SU-DHL-6 (cell line): ENCODE measurements at regions not wholly inside any gene's neighbourhood (a gene's known extent, or its start where the extent isn't known, plus 50 kb on each side); places are given as distances from the start of the nearest gene placed in this dataset.

Source experiments
- CTCF ChIP-seq: fragments of 200-600 bp; sonication (generic); IDR thresholded peaks from one replicate; pipeline ENCODE4 v1.5.1; 2017; ENCODE audit warnings: antibody characterized with exemption, mild to moderate bottlenecking, low read length, moderate library complexity; ENCODE audit not compliant: insufficient read depth, poor library complexity, severe bottlenecking
- EZH2phosphoT487 ChIP-seq: fragments of 200-600 bp; sonication (generic), shearing (Covaris generic); conservative IDR thresholded peaks from 2 replicates; pipeline ENCODE4 v1.6.1; 2018; ENCODE audit warnings: mild to moderate bottlenecking, antibody characterized with exemption, low read length, moderate library complexity, mixed read lengths

DNA sequence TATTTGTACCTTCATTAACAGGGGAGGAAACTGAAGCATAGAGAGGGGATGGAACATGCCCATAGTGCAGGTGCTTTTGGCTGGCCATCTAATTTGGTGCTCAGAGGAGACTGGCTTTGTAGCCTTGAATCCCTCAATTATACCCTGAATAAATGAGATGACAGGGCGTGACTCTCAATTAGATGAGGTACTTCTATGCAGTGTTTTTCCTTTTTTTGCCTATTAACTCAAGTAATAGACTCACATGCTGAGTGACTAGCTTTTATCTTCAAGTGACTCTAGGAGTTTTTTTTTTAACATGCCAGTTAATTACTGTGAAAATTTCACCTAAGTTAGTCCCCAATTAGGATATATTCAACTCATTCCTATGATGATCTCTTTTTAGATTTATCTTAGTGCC is 243.7 kb downstream of the DACT1 start:
- TF ChIP-seq CTCF = no peak
- TF ChIP-seq EZH2phosphoT487 = no peak
